ENCODE measurements at regions not wholly inside any gene's neighbourhood (a gene's known extent, or its start where the extent isn't known, plus 50 kb on each side); places are given as distances from the start of the nearest gene placed in this dataset.

DNA sequence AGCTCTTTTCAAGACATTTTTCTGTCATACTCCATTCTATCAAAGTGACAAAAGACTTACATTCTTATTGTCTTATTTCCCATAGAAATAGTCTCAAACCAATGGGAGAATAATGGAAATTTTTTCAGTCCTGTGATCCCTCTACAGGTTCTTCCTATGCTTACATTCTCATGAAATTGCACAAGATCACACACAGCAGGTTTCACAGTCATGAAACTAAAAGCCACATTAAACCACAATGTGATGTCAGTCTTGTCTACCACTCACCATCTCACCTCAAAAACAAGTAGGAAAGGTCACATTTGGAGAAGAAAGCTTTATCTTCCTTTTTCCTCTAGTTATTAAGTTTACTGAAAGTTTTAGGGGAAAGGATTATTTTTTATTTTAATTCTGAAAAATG, 161.0 kb upstream of the RORA start:
- Histone ChIP-seq H3K9me2 (ENCODE audit: low read depth, low read length) (no peaks in the 10 kb centered on the region), H3K4me3 (ENCODE audit: low read depth, low read length, poor library complexity, severe bottlenecking) (no peak overlapping the region), H3K27ac (ENCODE audit: low read depth, low read length, poor library complexity, severe bottlenecking) (no peak overlapping the region), H3F3A (ENCODE audit: insufficient read depth, low read length) (no peaks in the 10 kb centered on the region), H4K20me1 (ENCODE audit: insufficient read depth, low read length) (no peaks in the 10 kb centered on the region), H3K4me1 (ENCODE audit: insufficient read depth, low read length, severe bottlenecking) (no peaks in the 10 kb centered on the region), H3K79me2 (ENCODE audit: insufficient read depth, low read length) (no peaks in the 10 kb centered on the region), H3K9me3 (ENCODE audit: low read length) (no peaks in the 10 kb centered on the region), H3K27me3 (ENCODE audit: insufficient read depth, low read length) (no peaks in the 10 kb centered on the region), H2AFZ (ENCODE audit: low read length) (no peak overlapping the region), H3K36me3 (ENCODE audit: insufficient read depth, low read length) (no peaks in the 10 kb centered on the region), H3K4me2 (ENCODE audit: low read length) (no peak overlapping the region), H3K9ac (ENCODE audit: low read length) (no peak overlapping the region)
- TF ChIP-seq EZH2 (IDR thresholded peaks at IDR 0.05; ENCODE audit: borderline replicate concordance, low read length) = no peak
- TF ChIP-seq, protein P1, sequence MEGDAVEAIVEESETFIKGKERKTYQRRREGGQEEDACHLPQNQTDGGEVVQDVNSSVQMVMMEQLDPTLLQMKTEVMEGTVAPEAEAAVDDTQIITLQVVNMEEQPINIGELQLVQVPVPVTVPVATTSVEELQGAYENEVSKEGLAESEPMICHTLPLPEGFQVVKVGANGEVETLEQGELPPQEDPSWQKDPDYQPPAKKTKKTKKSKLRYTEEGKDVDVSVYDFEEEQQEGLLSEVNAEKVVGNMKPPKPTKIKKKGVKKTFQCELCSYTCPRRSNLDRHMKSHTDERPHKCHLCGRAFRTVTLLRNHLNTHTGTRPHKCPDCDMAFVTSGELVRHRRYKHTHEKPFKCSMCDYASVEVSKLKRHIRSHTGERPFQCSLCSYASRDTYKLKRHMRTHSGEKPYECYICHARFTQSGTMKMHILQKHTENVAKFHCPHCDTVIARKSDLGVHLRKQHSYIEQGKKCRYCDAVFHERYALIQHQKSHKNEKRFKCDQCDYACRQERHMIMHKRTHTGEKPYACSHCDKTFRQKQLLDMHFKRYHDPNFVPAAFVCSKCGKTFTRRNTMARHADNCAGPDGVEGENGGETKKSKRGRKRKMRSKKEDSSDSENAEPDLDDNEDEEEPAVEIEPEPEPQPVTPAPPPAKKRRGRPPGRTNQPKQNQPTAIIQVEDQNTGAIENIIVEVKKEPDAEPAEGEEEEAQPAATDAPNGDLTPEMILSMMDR (IDR thresholded peaks at IDR 0.05; ENCODE audit: low read length) = no peak

DNA sequence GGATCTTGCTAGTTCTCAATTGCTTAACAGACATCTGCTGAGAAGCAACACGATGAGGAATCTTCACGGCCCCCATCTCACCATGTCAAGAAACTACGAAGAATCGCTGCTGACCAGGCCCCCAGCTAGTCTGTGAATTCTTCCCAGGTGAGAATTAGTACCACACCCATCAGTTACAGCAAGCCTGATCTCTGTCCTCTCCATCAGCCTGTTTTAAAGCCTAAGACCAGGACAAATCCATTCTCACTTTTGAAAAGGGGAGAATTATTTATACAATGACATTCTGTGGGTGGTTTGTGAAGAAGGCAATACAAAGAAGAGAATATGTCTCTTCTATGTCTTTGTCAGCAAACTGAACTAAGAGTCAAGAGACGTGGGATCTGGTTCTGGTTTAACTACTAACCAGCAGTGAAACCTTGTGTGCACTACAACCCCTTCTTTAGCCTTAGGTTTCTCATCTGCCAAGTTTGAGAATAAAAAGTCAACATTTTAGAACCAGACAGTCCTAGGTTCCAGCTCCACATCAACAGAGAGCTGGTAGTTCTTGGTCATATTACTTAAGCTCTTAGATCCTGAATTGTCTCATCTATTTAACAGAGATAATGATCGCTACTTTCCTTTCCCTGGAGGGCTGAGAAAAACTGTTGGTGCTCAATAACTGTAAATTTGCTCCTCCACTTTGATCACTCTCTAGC, 160.4 kb upstream of the RORA start:
- Histone ChIP-seq H2AFZ (ENCODE audit: low read length) (no peak overlapping the region), H3K27ac (ENCODE audit: low read depth, low read length, poor library complexity, severe bottlenecking) (no peak overlapping the region), H3K4me3 (ENCODE audit: low read depth, low read length, poor library complexity, severe bottlenecking) (no peak overlapping the region), H3K9me2 (ENCODE audit: low read depth, low read length) (no peaks in the 10 kb centered on the region), H3K9ac (ENCODE audit: low read length) (no peak overlapping the region), H3F3A (ENCODE audit: insufficient read depth, low read length) (no peaks in the 10 kb centered on the region), H3K79me2 (ENCODE audit: insufficient read depth, low read length) (no peaks in the 10 kb centered on the region), H3K27me3 (ENCODE audit: insufficient read depth, low read length) (no peaks in the 10 kb centered on the region), H4K20me1 (ENCODE audit: insufficient read depth, low read length) (no peaks in the 10 kb centered on the region), H3K9me3 (ENCODE audit: low read length) (no peaks in the 10 kb centered on the region), H3K4me1 (ENCODE audit: insufficient read depth, low read length, severe bottlenecking) (no peaks in the 10 kb centered on the region), H3K36me3 (ENCODE audit: insufficient read depth, low read length) (no peaks in the 10 kb centered on the region), H3K4me2 (ENCODE audit: low read length) (no peak overlapping the region)
- TF ChIP-seq, protein P1 (IDR thresholded peaks at IDR 0.05; ENCODE audit: low read length) = no peak
- TF ChIP-seq EZH2 (IDR thresholded peaks at IDR 0.05; ENCODE audit: borderline replicate concordance, low read length) = no peak

DNA sequence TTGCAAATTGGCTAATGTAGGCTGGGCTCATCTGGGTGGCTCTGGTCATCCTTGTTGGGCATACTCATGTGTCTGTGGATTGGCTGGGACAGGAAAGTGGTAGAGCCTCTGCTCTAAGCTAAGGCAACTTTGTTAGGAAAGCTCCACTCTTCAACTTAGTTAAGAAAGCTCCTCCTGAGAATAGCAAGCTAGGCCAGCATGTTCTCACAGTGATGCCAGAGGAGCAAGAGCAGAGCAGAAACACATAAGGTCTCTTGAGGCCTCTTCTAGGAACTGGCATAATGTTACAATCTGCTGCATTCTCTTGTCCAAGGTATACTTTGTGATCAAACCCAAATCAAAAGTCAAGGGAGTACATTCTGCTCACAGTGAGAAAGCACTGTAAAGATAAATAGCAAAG, 158.6 kb upstream of the RORA start:
- H3F3A ChIP-seq (ENCODE audit: insufficient read depth, low read length) = no peaks in the 10 kb centered on the region

More for the DNA sequence above, 158.6 kb upstream of the RORA start:
- no peaks in the 10 kb centered on the region for H3K9me3 ChIP-seq (ENCODE audit: low read length)
- no peak for TF ChIP-seq EZH2 (IDR thresholded peaks at IDR 0.05; ENCODE audit: borderline replicate concordance, low read length)
- TF ChIP-seq, protein P1 (IDR thresholded peaks at IDR 0.05; ENCODE audit: low read length) = no peak
- H3K27me3 ChIP-seq (ENCODE audit: insufficient read depth, low read length) = no peaks in the 10 kb centered on the region
- no peak overlapping the region for H2AFZ ChIP-seq (ENCODE audit: low read length)
- no peak overlapping the region for H3K9ac ChIP-seq (ENCODE audit: low read length)
- no peaks in the 10 kb centered on the region for H3K4me1 ChIP-seq (ENCODE audit: insufficient read depth, low read length, severe bottlenecking)
- no peaks in the 10 kb centered on the region for H3K36me3 ChIP-seq (ENCODE audit: insufficient read depth, low read length)
- no peaks in the 10 kb centered on the region for H3K9me2 ChIP-seq (ENCODE audit: low read depth, low read length)
- H4K20me1 ChIP-seq (ENCODE audit: insufficient read depth, low read length) = no peaks in the 10 kb centered on the region
- no peaks in the 10 kb centered on the region for H3K79me2 ChIP-seq (ENCODE audit: insufficient read depth, low read length)
- no peak overlapping the region for H3K4me2 ChIP-seq (ENCODE audit: low read length)
- no peak overlapping the region for H3K4me3 ChIP-seq (ENCODE audit: low read depth, low read length, poor library complexity, severe bottlenecking)
- no peak overlapping the region for H3K27ac ChIP-seq (ENCODE audit: low read depth, low read length, poor library complexity, severe bottlenecking)
